T-helper 2 cell (primary cell): ENCODE measurements at regions not wholly inside any gene's neighbourhood (a gene's known extent, or its start where the extent isn't known, plus 50 kb on each side); places are given as distances from the start of the nearest gene placed in this dataset.

Experiments
- DNase-seq, 5 experiments: peaks; one replicate each; pipeline versions ENCODE4 v3.0.0 to v3.0.0-alpha.2; 2012 to 2022

DNA sequence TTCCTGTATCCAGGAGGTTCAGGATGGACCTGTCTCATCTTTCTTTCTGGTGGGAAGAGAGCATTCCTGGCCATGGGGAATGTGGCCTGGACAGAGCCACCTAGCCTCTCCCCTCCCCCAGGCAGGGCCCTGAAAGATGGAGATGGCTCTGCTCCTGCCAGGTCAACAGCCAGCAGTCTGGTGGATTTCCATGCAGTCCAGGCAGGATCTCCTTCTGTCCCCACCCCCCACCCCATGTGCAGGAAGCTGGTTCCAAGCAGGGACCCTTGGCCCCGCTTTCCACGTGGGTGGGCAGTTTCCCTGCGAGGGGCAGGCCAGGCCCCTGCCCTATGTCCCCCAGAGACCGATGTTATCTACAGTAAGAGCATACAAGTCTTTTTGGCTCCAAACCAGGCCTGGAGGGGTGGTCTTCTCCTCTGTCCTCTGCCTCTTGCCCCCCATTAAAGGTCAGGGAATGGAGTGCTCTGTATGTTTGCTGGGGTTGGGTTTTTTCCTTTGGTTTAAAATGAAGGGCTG is 240.5 kb downstream of the SEC14L1 start:
- no peak for DNase-seq

DNA sequence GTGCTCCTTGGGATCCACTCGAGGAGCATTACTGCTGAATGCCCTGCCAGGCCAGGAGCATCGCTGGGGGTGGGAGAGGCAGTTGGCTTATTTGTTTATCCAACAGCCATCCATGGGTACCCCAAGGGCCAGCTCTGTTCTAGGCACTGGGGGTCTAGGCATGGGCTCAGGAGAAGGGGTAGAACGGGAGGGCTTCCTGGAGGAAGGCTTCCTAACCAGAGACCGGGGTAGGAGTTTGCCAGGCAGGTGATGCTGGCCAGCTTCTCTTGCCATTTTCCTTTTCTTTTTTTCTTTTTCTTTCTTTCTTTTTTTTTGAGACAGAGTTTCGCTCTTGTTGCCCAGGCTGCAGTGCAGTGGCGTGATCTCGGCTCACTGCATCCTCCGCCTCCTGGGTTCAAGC is 241.0 kb downstream of the SEC14L1 start:
- DNase-seq = no peak

DNA sequence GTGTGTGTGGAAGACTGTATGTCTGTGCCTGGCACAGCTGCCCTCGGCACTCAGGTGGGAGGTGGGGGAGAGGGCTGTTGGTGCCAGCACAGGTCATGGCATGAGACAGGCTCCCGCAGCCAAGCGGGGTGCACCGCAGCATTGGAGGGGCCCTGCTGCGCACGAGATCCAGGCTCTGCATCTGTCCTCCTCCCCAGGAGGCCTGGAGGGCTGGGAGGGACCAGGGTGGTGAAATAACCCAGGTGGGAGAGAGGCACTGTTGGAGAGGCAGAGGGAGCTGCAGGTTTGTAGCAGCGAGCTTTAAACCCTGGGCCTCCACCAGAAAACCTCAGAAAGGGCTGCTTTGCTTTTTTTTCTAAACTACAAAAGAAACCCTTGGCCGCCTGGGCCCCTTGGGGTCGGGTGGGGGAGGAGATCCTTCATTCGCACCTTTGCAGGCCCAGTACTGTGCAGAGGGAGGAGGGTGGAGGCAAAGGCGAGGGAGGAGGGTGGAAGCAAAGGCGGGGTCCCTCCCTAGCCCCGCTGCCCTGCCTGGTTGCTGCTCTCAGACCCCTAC is 241.7 kb downstream of the SEC14L1 start:
- peak in 2 of 5 experiments; percentile 66 to 78 for DNase-seq

DNA sequence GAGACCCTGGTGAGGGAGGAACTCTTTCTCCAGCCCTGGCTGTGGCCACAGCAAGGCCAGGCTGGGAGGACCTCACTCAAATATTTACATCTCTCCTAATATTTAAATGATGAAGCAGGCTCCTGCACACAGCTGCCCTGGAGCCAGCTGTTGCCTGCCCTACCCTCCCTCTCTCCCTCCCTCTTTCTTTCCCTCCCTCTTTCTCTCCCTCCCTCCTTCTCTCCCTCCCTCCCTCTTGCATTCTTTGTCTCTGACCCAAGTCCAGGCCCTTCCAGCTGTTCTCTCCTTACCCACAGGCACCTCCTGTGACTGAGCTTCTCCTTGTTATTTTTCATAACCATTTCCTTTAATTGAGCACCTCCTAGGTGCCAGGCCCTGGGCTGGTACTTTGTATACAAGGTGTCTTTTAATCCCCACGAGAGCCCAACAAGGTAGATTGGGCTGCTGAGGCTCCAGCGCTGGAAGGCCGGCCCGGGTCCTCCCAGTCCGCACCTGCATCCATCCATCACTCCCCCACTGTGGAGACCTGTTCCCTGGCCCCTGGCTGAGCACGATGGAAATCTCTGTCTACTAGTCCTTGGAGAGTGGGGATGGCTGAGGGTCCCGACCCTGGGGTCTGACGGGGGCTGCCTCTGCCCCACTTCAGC is 242.3 kb downstream of the SEC14L1 start:
- no peak for DNase-seq

DNA sequence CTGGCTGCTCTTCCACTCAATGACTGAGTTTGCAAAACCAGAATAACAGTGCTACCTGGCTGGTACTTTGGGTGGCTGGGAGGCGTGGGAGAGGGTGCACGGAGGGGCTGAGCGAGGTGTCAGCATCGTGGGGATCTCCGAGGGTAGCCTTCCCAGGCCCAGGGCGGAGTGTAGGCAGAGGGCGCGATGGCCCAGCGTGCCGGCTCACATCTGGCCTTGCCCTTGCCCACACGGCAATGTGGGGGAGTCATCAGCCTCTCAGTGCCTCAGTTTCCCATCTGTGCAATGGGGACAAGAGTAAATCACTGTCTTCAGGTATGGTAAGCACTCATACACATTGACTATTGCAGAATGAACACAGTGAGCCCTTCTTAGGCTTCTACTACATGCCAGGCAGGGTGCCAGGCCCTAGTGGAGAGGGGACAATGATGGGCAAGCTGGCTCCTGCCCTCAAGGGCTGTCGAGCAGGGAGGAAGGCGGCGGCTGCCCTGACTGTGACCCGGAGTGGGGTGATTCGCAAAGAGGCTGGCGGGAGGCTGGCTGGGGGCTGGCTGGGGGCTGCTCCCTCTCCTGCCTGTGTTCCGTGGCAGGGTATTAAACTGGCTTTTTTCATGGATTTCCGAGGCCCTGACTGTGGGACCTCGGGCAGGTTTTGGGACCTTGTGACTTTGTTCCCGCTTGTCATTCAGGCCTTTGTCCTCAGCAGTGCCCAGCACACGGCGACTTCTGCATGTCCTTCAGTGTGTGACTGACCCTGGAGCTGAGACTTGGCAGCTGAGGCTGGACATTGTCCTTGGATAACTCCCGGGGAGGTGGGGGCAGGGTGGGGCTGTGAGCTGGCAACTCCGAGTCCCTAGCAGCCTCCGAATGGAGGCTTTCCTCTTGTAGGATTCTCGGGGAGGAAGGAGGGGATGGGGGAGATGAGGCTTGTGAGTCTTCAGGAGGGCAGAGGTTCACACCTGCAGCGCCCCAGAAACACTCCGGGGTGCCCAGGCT is 243.1 kb downstream of the SEC14L1 start:
- no peak for DNase-seq

DNA sequence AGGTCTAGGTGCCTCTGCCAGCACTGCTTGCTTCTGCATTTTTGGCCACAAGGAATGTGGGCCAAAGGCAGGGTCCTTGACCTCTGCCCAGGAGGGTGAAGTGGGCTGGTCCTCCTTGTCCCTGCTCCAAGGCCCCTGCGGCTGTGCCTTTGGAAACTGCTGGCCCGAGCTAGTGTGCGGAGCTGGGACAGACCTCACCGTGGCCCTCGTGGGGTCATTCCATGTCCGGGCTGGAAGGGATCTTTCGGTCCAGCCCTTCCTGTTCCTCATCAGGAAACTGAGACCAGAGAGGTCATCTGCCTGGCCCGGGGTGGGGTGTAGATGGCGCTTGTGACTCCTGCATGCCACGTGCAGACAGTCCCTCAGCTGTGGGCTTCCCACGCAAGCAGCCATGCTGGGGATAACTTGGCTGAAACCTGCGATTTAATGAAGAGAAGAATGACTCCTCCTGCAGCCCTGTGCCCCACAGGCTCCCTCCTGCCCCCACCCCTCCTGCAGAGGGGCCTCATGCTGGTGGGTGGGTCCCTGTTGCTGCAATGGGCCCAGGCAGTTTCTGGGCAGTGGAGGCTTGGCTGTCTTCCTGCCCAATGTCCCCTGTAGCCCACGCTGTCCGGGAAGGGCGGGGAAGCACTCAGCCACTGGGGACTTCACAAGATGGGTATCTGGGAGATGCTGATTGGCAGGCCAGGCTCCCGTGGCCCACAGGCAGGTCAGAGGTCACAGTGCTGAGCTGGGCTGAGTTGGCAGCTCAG is 245.2 kb downstream of the SEC14L1 start:
- DNase-seq = peak in 1 of 5 experiments; percentile 45

DNA sequence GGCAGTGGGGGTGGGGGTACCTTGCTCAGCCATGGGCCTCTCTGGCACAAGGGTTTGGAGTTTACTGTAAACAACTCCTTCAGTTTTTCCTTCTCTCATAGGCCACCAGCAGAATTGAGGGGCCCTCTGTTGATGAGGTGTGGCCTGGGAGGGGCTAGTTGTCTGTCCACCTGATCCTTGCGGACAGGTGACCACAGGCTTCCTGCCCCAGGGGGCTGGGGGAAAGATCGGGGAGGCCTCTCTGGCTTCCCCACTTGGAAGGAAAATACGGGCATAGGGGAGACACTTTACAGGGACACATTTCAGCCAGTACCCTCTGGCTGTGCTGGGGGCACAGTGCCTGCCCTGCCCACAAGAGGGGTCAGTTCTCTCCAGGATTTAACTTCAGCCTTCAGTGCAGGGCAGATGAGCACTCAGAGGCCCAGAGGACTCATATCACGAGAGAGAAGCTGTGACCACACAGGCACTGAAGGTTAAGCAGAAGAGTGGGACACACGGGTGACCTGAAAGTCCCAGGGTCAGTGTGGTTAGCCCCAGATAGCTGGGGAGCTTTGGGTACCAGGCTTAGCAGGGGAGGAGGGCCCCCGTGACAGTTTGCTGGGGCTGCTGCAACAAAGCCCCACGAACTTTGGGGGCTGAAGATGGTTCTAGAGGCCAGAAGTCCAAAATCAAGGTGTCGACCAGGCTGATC is 245.9 kb downstream of the SEC14L1 start:
- DNase-seq = peak in 1 of 5 experiments; percentile 33

DNA sequence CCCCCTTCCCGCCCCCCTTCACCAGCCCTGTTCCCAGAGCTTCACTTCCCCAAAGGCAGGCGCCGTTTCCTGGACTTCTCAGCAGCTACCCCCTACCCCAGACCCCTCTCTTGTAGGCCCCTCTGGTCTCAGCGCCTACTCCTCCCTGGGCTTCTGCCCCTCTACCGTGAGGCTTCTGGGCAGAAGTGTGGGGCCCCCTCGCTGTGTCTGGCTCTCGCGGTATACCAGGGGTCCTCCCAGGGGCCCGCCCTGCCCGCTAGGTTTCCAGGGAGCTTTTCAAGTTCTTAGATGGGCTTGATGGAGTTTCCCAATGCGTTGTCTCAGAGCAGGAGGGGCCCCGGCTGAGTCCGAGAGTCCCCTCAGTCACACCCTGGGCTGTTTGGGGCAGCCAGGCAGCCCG is 247.1 kb downstream of the SEC14L1 start:
- no peak for DNase-seq

DNA sequence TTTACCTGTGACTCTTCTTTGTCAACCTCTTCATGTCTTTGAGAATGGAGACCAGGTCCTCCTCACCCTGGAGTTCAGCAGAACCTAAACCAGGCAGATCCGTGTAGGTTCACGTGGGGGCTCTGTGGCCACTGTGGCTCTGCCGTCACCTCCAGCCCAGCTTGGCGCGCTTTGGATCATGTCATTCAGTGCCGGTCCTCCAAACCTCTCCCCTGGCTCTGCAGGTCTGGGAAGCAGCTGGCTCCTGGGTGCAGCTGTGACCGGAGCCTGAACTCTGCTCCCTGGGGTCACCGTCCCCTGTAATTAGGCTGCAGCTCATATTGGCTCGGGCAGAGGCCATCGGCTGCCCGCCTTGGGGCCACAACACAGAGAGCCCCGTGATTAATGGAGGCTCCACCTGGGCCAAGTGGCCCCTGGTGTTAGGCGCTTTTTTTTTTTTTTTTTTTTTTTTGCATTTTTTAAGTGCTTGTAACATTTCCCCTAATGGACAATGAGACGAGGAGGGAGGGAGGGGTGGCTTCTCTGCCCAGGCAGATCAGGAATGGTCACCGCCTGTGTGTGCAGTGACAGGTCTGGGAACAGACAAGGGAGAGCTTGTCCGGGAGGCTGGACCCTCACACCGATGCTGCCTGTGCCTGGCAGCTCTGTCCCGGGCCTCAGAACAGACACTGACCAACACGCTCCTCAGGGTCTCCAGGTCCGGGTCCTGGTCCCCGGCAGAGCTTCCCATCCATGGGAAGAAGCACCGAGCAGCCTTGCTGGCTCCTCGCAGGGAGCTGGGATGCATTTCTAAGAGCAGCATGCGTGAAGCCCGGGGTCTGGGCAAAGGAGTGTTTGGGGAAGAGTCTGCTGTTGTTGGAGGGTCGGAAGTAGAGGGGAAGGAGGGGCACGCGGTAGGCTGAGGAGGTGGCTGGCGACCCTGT is 247.9 kb downstream of the SEC14L1 start:
- DNase-seq = no peak

DNA sequence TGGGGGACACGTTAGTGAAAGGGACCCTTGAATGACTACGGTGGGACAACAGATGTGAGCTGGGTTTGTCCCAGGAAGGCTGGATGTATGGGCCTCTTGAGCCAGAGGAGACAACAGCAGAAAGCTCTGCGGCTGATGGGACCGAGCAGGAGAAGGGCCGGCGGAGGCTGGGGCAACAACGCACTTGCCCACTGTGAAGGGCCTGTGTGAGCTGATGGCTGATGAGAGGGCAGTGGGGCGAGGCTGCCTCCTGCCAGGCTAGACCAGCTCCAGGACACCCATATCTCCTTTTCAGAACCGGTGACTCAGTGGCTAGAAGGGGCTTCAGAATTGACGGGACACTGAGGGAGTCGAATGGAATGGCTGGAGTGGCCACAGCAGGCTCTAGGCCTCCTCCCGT is 250.1 kb downstream of the SEC14L1 start:
- DNase-seq = no peak

DNA sequence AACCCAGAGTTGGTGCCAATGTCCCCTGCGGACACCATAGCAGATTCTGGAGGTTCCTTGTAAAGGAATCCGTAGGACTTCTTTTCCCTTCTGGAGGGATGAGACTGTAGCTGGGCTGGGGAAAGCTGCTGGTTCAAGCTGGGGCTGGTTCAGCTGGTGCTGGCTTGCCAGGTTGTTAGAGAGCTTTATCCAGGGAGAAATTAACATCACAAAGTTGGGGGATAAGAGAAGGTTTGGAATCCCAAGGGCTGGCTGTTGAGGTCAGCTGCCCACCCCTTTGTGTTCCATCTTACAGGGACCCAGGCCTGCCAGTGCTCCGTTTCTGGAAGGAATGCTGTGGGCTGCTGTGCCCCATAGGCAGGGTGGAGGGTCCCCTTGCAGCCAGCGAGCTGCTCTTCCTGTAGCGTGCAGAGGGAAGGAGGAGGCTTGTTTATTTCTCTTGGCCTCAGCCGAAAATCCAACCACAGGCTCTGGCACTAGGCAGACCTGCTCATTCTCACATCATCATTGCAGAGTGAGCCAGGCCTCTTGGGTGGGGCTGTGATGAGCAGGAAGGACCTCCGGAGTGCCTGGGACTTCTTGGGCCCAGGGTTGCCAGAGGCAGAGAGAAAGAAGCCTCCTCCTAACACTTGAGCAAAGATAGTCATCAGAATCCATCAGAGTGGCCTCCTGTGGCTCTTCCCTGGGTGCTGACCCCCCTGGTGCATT is 251.1 kb downstream of the SEC14L1 start:
- DNase-seq = peak in 1 of 5 experiments; percentile 93

DNA sequence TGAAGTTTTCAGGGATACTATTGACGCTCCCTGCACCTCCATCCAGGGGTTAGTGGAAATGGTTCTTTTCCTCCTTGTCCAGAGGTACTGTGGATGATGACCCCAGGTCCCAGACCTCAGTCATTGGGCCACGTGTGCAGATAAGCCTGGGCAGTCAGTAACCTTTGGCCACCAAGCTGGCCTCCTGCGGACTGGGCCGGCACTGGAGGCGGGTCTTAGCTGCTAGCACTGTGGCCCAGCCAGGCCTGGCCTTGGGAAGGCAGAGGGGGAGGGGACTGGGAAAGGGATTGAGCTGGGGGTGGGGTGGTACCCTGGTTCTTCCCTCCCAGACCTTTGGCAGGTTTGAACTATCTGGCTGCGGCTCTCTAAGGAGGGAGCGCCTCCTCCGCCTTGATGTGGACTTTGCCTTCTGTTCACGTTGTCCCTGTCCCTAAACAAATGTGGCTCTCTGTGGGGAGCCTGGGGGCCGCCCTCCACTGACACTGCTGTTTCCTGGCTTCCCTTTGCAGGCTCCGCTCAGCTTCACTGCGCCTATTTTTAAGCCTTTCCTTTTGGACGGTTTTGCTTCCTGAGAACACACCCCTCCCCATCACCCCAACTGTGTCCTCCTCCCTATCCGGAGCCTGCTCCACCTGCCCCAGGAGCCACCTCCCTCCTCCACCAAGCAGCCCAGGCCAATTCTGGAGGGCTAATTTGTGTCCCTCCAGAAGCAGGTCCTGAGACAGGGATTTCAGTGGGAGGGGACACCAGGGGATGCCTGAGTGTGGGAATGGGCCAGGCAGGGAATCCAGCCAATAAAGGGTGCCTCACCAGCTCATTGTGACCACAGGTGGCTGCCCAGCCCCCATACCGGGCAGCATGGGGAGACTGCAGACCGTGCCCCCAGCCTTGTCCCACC is 251.9 kb downstream of the SEC14L1 start:
- DNase-seq = no peak

DNA sequence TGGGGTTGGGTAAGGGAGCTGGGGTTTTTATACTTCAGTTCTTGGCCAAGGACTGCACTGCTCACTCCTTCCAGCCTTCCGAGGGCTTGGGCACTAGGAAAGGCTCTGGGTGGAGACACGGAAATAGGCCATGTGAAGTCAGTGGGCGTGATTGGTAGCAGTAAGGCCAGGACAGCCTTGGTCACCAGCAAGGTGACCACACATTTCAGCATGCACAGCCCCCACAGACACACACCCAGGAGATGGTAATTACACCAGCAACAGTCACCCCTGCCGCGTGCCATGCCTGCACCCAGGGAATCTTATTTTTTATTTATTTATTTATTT is 252.5 kb downstream of the SEC14L1 start:
- DNase-seq = no peak

DNA sequence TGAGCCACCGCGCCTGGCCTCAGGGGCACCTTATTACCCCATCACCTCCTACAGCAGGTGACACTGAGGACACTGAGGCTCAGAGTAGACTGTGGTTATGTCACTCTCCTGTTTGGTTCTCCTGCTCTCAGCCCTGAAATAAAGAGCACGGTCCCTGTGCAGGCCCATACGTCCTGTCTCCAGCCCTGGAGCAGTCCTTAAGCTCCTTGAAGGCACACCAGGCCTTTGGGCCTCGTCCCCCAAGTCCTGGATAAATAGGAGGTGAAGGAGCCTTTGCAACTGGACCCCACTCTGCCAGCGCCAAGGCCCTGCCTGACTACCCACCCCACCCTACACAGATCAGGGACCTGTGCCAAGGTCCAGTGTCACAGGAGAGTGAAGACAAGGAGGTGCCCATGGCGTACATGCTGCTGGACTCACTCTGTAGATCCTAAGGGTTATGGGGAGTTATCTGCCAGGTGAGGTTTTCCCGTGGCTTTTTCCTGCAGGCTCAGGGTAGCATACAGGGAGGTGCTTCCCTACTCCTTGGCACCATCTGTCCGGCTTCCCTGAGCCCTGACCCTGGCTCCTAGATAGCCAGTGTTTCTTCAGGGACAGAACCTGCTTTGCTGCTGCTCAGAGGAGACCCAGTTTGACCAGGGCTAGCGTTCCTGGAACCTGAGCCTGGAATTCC is 253.2 kb downstream of the SEC14L1 start:
- no peak for DNase-seq

DNA sequence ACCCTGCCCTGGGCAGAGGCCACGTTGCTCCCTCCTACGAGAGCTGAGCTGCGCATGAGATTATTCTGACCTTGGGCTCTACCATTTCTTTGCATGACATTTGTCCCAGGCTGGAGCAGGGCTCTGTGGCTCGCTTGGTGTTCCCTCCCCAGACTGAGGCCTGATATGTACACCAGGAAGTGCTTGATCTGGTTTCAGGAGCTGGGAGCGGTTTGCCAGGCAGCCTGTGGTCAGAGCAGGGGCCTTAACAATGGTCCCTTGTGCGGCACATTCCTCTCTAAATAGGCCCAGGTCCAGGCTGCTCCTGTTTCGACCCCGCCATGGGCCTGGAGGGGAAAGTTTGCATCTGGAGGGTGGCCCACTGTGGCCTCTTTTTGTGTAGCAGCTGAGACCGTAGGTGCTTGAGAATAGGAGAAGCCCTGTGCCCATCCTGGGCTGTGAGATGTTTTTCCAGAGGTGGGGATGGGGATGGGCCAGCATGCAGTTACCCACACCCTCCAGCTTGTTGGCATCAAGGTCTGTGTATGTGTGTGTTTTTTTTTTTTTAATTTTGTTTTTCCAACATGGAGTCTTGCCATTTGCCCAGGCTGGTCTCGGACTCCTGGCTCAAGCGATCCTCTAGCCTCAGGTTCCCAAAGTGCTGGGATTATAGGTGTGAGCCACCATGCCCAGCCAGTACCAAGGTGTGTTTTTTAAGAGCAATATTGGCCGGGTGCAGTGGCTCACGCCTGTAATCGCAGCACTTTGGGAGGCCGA is 253.9 kb downstream of the SEC14L1 start:
- no peak for DNase-seq

DNA sequence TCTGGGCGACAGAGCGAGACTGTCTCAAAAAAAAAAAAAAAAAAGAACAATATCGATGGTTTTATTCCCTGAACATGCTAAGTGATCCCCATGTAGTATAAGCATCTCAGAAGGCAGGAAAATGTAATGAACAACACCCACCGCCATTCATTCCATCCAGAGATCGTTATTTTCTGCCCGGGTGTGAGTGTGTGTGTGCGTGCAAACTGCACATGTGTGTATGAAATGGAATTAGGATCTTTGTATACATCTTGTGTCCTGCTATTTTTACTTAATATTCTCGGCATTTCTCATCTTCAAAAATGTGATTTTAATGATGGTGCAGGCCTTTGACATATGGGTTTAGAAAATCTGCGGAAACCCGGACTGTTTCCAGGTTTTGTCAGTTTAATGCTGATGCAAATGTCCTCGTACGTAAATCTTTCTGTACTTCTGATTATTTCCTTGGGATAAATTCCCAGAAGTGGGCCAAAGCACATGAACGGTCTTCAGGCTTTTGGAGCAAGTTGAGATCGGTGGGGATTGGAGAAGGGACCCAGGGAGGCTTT is 254.8 kb downstream of the SEC14L1 start:
- no peak for DNase-seq

DNA sequence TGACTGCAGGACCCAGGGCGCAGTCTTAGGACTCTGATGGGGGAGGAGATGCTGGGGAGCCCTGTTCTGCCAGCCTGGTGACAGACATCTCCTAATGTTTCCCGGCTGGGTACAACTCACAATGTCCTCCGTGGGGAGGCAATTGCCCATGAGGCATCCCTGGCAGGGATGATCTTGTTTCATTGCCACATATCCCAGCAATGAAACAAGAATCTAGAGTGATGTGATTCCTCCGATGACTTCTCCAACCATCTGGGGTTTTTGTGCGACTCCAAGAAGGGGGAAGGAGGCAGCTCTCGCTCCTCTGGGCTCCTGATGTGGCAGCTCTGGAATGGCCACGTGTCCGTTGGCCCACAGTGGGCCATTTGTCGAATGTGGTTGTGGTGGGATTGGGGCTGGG is 255.8 kb downstream of the SEC14L1 start:
- DNase-seq = no peak

DNA sequence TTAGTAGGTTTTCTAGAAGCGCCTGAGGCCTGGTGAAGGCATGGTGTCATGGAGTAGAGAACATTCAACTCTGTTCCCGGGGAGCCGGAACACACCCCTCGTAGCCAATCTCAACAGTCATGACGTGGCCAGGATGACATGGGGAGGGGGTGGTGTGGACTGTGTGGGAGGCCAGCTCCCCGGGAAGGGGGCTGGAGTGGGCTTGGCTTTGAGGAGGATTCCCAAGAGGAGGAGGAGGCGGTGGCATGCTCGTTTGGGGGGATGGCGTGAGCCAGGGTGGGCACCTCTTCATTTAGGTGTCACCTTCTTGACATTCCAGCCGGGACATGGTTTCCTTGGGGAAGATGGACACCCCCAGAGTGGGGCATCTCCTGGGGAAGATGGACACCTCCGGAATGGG is 257.5 kb downstream of the SEC14L1 start:
- no peak for DNase-seq
